Prostate gland (tissue), 2 donors: ENCODE measurements at regions not wholly inside any gene's neighbourhood (a gene's known extent, or its start where the extent isn't known, plus 50 kb on each side); places are given as distances from the start of the nearest gene placed in this dataset.

ENCODE experiments used
- DNase-seq: peaks from one replicate; pipeline ENCODE4 v3.0.0-alpha.2; 2019; ENCODE audit warnings: low spot score
- H3K27ac ChIP-seq, 2 donors: fragments of 200-600 bp; sonication (generic); 2 replicates each; pipeline ENCODE4 v1.5.1; 2017 to 2019
- H3K27me3 ChIP-seq: fragments of 200-600 bp; sonication (generic); replicated peaks from 2 replicates; pipeline ENCODE4 v1.5.1; 2019; ENCODE audit not compliant: insufficient read depth
- H3K36me3 ChIP-seq, 2 donors: fragments of 200-600 bp; sonication (generic); 1 replicate in 1 of 2; 2 replicates in 1 of 2; pipeline versions ENCODE4 v1.5.1 to v1.8.1; 2017 to 2019
- H3K4me1 ChIP-seq: fragments of 200-600 bp; sonication (generic); replicated peaks from 2 replicates; pipeline ENCODE4 v1.5.1; 2019
- H3K4me3 ChIP-seq, 2 donors: fragments of 200-600 bp; sonication (generic); 2 replicates each; pipeline ENCODE4 v1.5.1; 2017 to 2019
- H3K9me3 ChIP-seq: fragments of 200-600 bp; sonication (generic); 2 replicates; pipeline ENCODE4 v1.5.1; 2017
- POLR2A ChIP-seq: fragments of 450-650 bp; IDR thresholded peaks from one replicate; pipeline ENCODE4 v1.6.1; 2016; ENCODE audit warnings: antibody characterized with exemption, mild to moderate bottlenecking
- POLR2AphosphoS5 ChIP-seq: sonication (generic); formaldehyde crosslinking; IDR thresholded peaks from one replicate; pipeline ENCODE4 v1.6.1; 2017; ENCODE audit warnings: antibody characterized with exemption
- WGBS: methylation state at CpG from one replicate; pipeline ENCODE4 v1.1.5; 2018; 5-methylcytosine and 5-hydroxymethylcytosine counted together
- intact Hi-C: fragments of 100-400 bp; cut with DNase I; formaldehyde crosslinking; loops from one replicate; pipeline ENCODE4 v1.14.2; 2022
- TF ChIP-seq, protein P1 (sequence below), 4 experiments: fragments of 200-600 bp in 2 of 4; fragments of 450-650 bp in 2 of 4; sonication (generic) in 2 of 4; IDR thresholded peaks; 1 replicate in 3 of 4; 2 replicates in 1 of 4; pipeline ENCODE4 v1.5.1; 2016 to 2019; ENCODE audit warnings: antibody characterized with exemption in 4 of 4, mild to moderate bottlenecking in 2 of 4, moderate library complexity in 2 of 4

DNA sequence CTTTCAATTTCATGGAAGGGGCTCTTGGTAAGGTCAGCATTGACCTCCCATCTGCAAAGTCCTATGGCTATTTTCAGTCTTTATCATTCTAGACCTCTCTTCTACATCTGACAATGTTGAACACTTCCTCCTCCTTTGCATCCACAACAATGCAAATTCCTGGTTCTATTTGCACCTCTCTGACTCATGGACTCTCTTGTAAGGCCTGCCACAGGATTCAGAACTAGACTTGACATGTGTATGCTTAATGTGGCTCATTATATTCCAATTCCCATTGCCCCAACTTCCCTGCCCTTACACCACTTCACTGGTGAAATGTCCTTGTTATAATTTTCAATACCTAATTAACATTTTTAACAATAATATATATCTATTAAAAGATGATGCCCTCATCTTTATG lies 314.3 kb upstream of the FGF13 start:
- Histone ChIP-seq H3K27ac (no peak overlapping the region), H3K36me3 (no peaks in the 10 kb centered on the region), H3K9me3 (no peaks in the 10 kb centered on the region), H3K27me3 (no peaks in the 10 kb centered on the region), H3K4me1 (no peaks in the 10 kb centered on the region), H3K4me3 (no peak overlapping the region)
- TF ChIP-seq, protein P1, sequence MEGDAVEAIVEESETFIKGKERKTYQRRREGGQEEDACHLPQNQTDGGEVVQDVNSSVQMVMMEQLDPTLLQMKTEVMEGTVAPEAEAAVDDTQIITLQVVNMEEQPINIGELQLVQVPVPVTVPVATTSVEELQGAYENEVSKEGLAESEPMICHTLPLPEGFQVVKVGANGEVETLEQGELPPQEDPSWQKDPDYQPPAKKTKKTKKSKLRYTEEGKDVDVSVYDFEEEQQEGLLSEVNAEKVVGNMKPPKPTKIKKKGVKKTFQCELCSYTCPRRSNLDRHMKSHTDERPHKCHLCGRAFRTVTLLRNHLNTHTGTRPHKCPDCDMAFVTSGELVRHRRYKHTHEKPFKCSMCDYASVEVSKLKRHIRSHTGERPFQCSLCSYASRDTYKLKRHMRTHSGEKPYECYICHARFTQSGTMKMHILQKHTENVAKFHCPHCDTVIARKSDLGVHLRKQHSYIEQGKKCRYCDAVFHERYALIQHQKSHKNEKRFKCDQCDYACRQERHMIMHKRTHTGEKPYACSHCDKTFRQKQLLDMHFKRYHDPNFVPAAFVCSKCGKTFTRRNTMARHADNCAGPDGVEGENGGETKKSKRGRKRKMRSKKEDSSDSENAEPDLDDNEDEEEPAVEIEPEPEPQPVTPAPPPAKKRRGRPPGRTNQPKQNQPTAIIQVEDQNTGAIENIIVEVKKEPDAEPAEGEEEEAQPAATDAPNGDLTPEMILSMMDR (IDR thresholded peaks at IDR 0.05), result no peak
- TF ChIP-seq POLR2AphosphoS5 (no peak), POLR2A (no peak)
- intact Hi-C loops, result no loop called here
- DNase-seq, result no peak

DNA sequence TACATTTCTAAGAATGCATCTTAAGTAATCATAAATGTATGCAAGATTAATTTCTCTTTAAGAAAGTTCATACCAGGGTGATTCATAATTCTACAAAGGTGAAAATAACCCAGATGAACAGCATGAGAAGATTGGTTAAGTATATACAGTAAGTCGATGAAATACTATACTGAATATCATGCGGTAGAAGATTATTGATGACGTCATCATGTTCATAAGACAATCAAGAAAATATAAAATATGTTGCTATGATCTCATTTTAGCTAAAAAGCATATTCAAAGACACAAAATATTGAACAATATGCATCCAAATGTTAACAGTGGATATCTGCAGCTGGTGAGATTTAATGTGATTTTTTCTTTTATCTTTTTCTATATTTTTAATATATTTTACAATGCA lies 312.0 kb upstream of the FGF13 start:
- Histone ChIP-seq H3K27me3 (no peaks in the 10 kb centered on the region), H3K4me1 (no peaks in the 10 kb centered on the region), H3K4me3 (no peak overlapping the region), H3K27ac (no peak overlapping the region), H3K9me3 (no peaks in the 10 kb centered on the region), H3K36me3 (no peaks in the 10 kb centered on the region)
- DNase-seq, result no peak
- 95% methylated on average over 3 of the region's 3 CpGs for WGBS
- intact Hi-C loops, result no loop called here
- TF ChIP-seq, protein P1 (IDR thresholded peaks at IDR 0.05), result no peak
- TF ChIP-seq POLR2AphosphoS5, result no peak
- TF ChIP-seq POLR2A, result no peak

DNA sequence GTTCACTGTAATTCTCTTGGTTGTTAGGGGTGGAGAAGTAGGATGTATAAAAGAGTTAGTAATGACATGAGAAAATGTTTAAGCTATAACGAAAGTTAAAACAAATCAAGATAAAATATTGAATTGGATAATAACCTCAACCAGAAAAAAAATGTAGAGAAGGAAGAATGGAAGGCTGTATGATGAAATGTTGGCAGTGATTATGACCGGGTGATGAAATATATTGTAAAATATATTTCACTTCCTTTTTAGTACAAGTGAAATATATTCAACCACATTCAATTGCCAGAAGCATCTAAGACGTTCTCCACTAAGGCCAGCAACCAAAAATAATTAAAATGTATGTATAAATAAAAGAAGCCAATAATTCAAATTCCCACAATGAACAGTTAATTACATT lies 309.3 kb upstream of the FGF13 start:
- intact Hi-C loops, result no loop called here
- Histone ChIP-seq H3K4me3 (no peak overlapping the region), H3K9me3 (no peaks in the 10 kb centered on the region), H3K36me3 (no peaks in the 10 kb centered on the region), H3K27me3 (no peaks in the 10 kb centered on the region), H3K27ac (no peak overlapping the region), H3K4me1 (no peaks in the 10 kb centered on the region)
- TF ChIP-seq POLR2AphosphoS5, result no peak
- TF ChIP-seq, protein P1 (IDR thresholded peaks at IDR 0.05), result no peak
- 83% methylated on average over 3 of the region's 3 CpGs for WGBS
- DNase-seq, result no peak

DNA sequence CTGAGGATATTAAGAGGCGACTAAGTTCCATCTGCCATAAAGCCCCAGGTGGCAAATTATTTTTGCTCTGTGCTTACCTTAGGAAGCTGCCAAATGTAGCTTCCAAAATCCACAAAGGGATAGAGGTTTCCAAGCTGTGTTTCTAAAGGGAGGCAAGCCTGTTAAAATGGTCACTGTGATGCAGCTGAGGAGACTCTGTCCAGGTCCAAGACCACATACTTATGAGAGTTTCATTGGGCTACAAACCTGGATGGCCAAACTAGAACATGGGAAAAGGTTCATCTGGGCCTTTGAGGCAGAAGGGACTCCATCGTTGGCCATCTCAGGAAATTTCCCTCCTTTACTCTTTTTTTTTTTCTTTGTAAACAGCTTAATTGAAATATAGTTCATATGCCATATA lies 306.9 kb upstream of the FGF13 start:
- Histone ChIP-seq H3K9me3 (no peaks in the 10 kb centered on the region), H3K4me3 (no peak overlapping the region), H3K36me3 (no peaks in the 10 kb centered on the region), H3K4me1 (no peaks in the 10 kb centered on the region), H3K27ac (no peak overlapping the region), H3K27me3 (no peaks in the 10 kb centered on the region)
- TF ChIP-seq, protein P1 (IDR thresholded peaks at IDR 0.05), result no peak
- TF ChIP-seq POLR2AphosphoS5, result no peak
- no peak for TF ChIP-seq POLR2A
- intact Hi-C loops, result no loop called here
- 56% methylated on average over 2 of the region's 2 CpGs for WGBS
- DNase-seq, result no peak

DNA sequence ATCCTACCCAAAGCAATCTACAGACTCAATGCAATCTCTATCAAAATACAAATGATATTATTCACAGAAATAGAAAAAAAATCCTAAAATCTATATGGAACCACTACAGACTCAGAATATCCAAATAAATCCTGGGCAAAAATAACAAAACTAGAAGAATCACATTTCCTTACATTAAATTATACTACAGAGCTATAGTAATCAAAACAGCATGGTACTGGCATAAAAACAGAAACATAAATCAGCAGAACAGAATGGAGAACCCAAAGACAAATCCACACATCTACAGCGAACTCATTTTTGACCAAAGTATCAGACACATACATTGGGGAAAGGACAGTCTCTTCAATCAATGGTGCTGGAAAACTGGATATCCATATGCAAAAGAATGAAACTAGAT lies 304.1 kb upstream of the FGF13 start:
- intact Hi-C loops, result no loop called here
- no peak overlapping the region for H3K4me3 ChIP-seq
- no peak overlapping the region for H3K27ac ChIP-seq
- no peaks in the 10 kb centered on the region for H3K4me1 ChIP-seq
- DNase-seq, result no peak
- no peak for TF ChIP-seq POLR2AphosphoS5
- TF ChIP-seq, protein P1 (IDR thresholded peaks at IDR 0.05), result no peak
- no peaks in the 10 kb centered on the region for H3K36me3 ChIP-seq
- 90% methylated on average over 1 of the region's 1 CpG for WGBS
- no peaks in the 10 kb centered on the region for H3K27me3 ChIP-seq
- H3K9me3 ChIP-seq, result no peaks in the 10 kb centered on the region
